GM21619 (cell line): ENCODE measurements at regions not wholly inside any gene's neighbourhood (a gene's known extent, or its start where the extent isn't known, plus 50 kb on each side); places are given as distances from the start of the nearest gene placed in this dataset.

ENCODE experiments used
- ATAC-seq: cut with Tn5 transposase; IDR thresholded peaks from one replicate; pipeline ENCODE4 v1.9.1; 2021; ENCODE audit not compliant: unreplicated experiment

DNA sequence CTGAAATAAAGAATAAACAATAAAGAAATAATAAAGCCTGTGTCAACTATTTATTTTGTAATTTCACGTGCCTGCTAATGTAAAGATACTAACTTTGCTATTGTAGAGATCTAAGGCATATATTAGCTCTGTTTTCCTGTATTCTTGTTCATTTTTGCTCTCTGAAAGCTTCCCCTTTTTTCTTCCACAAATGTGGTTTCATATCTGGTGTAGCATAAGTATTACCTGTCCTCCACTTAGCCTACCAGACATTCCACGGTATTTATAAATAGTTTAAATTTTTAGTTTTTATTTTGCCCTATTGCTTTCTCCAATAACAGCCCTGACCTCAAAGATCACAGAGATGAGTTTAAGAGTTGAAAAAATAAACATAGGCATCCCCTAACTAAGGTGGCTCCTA, 92.6 kb upstream of the ATP2B1 start:
- ATAC-seq, result no peak

DNA sequence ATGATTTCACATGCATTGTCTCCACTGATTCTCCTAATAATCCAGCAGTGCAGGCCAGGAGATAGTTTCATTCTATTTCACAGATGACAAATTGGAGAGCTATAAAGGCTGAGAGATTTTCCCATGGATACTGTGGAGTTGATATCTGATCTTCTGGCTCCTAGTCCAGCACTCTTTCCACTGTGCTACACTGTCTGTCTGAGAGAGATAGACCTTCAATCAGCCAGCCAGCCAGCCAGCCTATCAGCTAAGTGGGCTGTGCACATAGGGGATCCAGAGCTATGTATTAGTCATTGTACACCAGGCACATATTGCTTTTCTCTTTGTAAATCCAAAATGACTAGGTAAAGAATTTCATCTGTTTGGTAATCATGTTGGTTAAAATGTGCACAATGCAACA, 91.8 kb upstream of the ATP2B1 start:
- ATAC-seq, result no peak

DNA sequence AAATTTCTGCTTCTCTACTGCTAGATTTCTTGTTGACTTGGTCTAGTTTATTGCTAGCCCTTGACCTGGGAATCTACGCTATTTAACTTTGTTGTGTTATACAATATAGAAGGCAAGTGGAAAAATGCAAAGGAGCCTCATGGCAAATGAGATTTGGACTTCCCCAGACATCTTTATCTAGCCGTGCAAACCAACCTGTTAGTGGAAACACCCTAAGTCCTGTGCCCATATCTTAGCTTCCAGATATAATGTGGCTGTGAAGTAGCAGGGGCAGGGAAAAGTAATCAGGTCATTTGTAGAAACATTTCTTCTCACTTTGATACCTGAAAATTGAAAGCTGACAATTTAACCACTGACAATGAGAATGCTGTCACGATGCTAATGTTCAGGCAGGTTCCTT, 90.7 kb upstream of the ATP2B1 start:
- no peak for ATAC-seq

DNA sequence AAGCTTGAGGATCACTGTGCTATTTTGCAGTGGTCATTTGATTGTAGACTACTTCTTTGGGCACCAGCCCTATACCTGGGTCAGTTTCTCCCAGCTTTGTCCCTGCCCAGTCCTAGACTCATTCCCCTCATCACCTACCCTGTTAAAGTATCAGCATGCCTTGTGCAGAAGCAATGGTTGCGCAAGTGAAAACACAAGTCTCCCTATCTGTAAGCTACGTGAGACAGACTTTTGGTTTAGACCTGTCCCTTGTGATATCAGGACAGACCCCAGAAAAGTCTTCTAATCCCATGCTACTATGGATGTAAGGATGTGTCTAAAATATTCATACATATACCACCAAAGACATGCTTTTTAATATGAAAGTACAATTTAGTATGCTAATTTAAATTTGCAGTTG, 88.8 kb upstream of the ATP2B1 start:
- no peak for ATAC-seq

DNA sequence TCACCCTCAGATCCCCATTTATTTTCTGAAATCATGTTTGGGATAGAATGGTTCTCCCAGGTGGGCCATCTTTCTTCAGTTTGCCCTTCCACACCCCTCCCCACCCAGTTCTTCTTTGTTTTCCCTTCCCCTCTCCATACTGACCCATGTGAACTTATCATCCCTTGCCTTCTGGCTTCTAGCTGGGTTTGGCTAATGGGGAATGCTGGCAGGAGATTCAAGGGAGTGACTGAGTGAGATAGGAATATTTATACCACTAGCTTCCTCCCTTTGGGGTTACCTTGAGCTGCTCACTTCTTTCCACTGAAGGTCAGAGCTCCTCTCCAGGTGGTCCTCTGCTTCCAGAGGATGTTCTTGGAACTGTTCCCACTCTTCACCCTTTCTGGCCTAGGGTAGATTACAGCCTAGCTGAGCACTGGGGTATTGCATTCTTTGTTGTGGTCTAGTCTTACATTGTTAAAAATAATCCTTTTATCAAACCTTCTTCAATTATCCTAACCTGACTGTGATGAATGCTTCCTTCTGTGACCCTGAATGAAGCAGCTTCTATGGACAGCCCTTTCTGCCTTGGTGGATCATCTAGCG, 88.3 kb upstream of the ATP2B1 start:
- ATAC-seq, result no peak

DNA sequence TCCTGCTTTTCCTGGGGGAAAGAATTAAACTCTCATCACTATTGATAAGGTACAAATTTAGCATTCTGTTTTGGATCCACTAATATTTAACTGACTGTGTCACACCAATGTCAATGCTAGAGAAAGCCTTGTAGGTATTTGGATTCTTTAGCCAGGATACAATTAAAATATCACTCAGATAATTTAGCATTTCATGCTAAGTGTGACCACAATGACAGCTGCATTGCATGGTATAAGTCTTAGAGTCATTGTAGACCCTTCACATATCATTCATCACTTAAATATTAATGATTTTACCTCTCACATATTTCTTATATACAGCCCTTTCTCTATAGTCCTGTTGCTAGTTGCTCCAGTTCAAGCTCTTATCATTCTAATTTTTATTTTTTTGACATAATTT, 85.3 kb upstream of the ATP2B1 start:
- ATAC-seq, result no peak

DNA sequence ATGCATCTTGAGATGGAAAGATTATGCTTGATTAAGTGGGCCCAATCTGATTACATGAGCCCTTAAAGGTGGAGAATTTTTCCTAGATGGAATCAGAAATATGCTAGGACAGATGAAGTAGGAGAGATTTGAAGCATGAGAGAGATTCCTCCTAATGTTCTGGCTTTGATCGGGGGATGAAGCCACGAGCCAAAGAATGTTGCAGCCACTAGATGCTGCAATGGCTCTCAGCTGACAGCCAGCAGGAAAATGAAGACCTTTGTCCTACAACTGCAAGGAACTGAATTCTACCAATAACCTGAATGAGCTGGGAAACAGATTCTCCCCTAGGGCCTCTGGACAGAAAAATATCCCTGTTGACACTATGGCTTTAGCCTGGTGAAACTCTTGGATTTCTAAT, 82.6 kb upstream of the ATP2B1 start:
- no peak for ATAC-seq

DNA sequence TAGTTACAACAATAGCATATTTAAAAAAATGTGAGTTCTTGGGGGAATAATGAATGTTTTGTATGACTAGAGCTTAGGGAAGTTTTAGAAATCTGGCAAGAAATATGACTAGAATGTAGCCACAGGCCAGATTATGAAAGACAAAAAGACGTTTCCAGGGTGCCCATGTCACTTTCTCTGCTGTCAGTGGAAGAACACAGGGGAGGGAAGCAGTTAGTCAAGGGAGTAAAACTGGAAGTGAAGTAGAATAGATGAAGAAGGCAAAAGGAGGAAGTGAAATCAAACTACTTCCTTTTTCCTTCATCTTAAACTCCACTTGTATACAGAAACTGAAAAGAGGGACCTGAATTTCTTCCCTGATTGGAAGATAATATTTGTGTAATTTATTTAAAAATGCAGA, 81.2 kb upstream of the ATP2B1 start:
- peak; percentile 88 for ATAC-seq

DNA sequence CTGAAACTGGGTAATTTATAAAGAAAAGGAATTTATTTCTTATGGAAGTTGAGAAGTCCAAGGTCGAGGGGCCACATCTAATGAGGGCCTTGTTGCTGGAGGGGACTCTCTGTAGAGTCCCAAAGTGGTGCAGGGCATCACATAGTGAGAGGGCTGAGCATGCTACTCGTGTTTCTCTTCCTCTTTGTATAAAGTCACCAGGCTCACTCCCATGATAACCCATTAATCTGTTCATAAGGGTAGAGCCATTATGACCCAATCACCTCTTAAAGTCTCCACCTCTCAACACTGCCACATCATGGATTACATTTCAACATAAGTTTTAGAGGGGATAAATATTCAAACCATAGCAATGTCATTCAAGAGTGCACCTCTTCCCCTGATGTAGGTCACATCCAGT, 79.1 kb upstream of the ATP2B1 start:
- no peak for ATAC-seq

DNA sequence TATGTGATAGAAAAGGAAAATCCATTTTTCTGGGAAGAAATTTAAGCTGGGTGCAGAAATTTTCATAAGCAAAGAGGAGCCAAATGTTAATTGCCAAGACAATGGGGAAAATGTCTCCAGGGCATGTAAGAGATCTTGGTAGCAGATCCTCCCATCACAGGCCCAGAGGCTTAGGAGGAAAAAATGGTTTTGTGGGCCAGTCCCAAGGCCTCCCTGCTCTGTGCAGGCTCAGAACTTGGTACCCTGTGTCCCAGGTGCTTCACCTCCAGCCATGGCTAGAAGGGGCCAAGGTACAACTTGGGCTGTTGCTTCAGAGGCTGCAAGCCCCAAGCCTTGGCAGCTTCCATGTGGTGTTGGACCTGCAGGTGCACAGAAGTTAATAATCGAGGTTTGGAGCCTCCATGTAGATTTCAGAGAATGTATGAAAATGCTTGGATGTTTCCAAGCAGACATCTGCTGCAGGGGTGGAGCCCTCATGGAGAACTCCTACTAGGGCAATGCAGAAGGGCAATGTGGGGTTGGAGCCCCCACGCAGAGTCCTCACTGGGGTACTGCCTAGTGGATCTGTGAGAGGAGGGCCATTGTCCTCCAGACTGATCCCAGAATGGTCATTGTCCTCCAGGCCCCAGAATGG, 77.7 kb upstream of the ATP2B1 start:
- ATAC-seq, result no peak

DNA sequence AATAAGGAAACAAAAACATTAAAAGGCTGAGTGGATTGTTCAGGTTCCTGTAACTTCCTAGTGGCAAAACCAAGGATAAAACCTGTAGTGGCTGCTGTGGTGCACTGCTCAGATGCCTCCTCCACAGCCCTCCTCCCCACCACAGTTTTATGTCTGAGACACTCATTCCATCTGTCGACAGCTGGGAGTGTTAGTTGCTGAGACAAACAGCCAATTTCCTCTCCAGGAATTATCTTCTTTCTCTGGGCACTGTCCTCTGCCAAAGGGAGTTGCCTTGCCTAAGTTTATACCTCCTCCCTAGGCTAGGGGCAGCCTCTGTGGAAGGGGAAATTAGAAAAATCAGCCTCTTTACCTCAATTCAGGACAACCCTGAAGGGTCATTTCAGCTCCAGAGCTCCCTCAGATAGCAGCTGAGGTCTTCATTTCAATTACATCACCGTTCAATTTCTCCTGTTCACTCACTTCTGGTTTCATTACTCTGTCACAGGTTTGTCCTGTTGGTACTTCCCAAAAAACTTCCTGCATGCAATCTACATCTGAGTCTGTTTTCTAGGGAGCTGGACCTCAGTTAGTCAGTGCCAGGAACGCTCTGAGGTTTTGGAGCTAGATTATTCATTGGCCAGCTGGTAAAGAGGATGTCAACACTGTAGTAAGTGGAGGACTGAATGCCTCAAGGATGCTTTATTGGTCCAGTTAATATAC, 74.9 kb upstream of the ATP2B1 start:
- ATAC-seq, result no peak

DNA sequence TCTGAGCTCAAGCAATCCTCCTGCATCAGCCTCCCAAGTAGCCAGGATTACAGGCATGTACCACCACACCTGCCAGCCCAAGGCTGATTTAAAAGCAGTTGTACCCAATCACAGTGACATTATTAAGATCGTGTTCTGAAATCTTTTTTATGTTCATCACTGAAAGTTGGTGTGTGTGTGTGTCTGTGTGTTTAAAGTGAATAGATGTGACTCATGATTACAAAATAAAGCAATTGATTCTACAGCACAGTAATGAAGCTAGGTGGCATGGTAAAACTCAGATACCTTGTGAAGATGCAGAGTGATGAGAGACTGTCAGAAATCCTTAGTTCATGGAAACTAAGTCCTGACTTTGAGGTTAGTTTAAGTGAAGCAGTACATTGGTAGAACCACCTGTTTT, 74.2 kb upstream of the ATP2B1 start:
- ATAC-seq, result no peak

DNA sequence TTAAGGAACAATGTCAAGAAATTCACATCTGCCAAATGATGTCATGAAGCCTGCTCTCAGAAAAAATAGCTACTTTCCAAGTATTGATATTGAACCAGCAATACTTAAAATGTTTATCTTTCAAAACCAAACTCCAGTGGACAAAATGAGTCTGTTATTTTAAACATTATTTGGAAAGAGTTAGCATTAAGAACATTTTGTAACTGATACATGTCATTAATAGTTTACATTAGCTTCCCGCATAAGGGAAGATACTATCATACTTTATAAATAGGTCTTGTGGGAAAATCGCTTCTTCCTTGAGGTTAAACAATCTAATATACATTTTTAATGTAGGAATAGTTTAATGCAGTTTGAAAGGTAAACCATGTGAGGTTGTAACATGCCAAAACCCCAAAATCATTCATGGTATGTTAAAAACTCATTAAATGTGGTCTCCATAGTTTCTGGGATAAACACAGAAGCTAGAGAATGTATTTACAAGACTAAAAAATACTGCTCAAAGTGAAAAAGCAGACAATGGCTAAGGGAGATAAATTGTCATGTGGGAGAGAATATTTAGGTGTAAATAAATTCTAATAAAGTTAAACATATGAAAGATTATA, 73.4 kb upstream of the ATP2B1 start:
- ATAC-seq, result no peak

DNA sequence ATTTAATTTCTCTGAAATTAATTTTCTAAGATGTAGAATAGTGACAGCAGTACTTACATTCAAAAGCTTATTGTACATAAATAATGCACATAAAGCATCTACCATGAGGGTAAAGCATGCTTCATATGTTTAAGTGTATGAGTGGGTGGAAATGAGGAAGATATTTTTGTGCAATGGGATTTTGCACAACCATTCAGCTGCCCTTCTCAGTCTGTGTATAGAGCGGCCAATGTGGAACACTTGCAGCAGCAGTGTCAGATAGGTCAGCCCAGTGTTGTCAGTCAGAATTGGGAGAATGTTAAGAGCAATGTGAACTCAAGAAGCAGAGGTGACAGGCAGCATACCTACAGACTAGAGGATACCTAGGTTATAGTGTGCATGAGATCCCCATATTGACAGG, 72.5 kb upstream of the ATP2B1 start:
- no peak for ATAC-seq

DNA sequence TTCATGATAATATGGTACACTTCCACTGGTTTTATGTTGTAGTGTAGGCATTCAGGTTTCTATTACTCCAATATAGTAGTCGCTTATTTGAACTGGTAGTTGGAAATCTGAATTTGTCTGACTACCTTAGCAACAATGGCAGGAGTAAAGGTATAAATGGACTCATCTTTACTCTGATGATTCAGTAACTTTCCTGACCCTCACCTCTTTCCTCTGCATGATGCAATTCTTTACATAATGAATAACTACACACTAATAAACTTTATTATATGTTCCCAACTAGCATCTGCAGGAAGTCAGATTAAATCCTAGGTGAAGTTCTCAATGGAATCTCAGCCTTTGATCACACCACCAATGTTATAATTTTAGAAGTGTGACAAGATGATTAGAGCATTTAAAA, 70.5 kb upstream of the ATP2B1 start:
- ATAC-seq, result no peak

DNA sequence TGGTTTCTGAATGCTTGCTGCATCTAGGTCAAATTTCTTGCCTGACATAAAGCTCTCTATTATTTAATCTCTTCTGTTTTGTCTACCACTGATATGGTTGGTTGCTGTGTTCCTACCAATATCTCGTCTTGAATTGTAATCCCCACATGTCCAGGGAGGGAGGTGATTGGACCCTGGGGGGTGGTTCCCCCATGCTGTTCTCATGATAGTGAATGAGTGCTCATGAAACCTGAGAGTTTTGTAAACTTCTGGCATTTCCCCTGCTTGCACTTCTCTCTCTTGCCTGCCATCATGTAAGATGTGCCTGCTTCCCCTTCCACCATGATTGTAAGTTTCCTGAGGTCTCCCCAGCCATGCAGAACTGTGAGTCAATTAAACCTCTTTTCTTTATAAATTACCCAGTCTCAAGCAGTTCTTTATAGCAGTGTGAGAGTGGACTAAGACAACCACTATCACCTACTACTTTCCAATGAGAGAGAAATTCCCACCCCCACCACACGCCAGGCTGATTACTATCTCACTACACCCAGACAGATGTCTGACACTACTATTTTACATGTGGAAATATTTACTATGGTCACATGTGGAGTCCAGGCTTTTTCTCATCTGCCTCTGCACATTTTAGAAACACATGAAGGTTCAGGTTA, 69.2 kb upstream of the ATP2B1 start:
- ATAC-seq, result no peak

DNA sequence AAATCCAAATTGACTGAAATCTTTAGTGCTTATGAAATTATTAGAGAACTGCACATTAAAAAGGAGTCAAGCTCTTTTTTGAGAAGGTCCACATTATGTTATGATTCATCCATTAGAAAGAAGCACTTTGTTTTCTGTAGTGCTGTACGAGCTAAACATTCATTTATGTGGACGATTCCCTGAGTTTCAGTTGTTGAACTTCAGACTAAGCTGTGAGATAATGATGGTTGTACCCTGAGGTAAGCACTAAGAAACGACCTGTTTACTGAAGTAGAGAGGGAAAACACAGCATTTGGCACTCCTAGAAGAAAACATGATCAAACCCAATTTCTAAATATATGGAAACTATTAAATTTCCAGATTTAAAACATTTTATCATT, 67.3 kb upstream of the ATP2B1 start:
- no peak for ATAC-seq

DNA sequence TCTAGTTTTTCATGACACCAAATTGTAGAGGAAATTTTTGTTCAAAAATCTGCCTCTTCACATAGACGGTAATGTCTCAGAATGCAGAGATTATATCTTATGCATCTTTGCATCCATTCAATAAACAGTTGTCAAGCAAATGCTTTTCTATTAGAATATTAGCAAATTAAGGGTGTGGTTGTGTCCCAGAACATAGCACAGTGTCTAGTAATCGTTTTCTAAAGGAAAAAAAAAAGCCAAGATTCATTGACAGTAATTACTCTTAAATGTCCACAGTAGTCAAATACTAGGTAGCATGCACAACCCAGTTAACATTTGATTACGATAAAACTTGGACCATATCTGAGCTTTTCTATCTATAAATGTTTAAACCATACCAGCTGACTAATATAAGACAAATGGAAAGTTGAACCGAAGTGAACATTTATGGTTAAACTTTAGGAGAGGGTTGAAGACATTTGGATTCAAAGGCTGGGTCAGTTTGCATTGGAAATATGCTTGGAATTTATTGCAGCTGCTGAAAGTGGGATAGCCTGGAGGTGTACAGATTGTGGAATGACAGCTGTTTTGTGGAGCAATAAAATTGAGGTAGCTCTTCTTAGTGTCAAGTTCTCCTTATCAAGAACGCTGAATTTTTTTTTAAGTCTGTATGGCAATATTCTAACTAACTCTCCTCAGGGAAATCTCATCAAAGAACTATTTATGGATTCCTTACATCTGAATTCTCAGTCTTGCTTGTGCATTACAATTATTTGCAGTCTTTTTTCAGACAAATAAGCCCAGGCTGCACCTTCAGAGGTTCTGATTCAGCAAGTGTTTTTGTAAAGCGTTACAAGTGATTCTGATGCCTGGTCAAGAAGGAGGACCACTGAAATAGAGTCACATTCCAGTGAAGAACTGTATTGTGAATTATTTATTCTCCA, 66.7 kb upstream of the ATP2B1 start:
- no peak for ATAC-seq

DNA sequence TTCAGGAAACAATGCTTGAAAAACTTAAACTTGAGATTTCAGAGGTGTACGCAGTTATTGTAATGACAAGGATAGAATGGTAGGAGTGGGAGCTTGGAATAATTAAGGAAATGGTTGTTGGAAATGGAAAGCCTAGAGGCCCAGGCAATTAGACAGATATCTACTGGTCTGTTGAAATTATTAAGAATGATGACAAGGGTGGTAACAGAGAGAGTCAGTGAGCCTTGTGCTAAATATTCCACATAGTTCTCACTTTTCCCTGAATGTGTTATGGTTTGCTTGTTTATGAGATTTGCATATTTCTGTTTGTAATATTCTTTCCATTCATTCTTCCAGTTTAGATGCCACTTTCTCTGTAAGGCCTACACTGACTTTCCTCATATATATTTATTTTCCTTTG, 66.0 kb upstream of the ATP2B1 start:
- ATAC-seq, result no peak

DNA sequence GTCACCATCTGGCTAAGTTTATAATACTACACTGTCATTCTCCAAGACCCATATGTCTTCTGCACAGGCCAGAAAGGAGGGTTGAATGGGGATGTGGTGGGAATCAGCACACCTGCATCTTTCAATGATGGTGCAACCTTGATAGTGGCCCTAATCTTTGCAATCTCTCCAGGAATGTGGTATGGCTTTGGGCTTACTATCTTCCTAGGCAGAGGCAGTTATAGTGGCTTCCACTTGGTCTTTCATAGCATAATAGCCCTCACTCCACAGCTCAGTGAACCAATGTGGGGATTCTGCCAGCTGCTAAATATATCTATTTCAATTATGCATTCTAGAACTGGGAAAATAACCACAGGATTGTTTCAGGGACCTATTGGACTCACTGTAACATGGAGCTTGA, 61.8 kb upstream of the ATP2B1 start:
- ATAC-seq, result no peak

DNA sequence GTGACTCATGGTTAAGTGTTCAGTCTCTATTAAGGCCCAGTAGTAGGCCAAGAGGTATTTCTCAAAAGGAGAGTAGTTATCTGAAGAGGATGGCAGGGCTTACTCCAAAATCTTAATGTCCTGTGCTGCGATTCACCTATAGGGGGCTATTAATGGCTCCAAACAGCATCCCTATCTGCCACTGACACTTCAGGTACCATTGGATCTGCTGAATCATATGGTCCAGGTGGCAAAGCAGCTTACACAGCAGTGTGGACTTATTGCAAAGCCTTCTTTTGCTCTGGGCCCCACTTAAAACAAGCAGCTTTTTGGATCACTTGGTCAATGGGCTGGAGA, 60.8 kb upstream of the ATP2B1 start:
- no peak for ATAC-seq
